Stimulated activated CD4-positive, alpha-beta T cell treated with anti-CD3 and anti-CD28 coated beads, TNF-alpha, amount 100 ng/mL, for 4 hours (primary cell): ENCODE measurements at regions not wholly inside any gene's neighbourhood (a gene's known extent, or its start where the extent isn't known, plus 50 kb on each side); places are given as distances from the start of the nearest gene placed in this dataset.
"Not testable (repeated sequence)": the region's sequence is repeated elsewhere in the genome, so short reads cannot be mapped to it uniquely, and the experiment has no call there.

Experiments used
- DNase-seq, 3 experiments: peaks; one replicate each; pipeline ENCODE4 v3.0.0-alpha.2; 2020; ENCODE audit warnings: low read depth in 3 of 3

GRCh38 chr4:189660722-189661360, 279.8 kb upstream of the FRG1 start:
- no peak for DNase-seq

- DNase-seq = no peak
Observed at GRCh38 chr4:189664693-189665250, 275.9 kb upstream of the FRG1 start.

- not testable (repeated sequence) for DNase-seq
Observed at GRCh38 chr4:189665712-189666305, 274.9 kb upstream of the FRG1 start.

- DNase-seq = not testable (repeated sequence)
Observed at GRCh38 chr4:189667386-189667785, 273.3 kb upstream of the FRG1 start.

- DNase-seq = not testable (repeated sequence)
Observed at GRCh38 chr4:189697675-189698245, 242.9 kb upstream of the FRG1 start.

- DNase-seq = not testable (repeated sequence)
Observed at GRCh38 chr4:189703000-189703399, 237.7 kb upstream of the FRG1 start.

GRCh38 chr4:189706821-189707220, 233.9 kb upstream of the FRG1 start:
- DNase-seq = not testable (repeated sequence)

GRCh38 chr4:189707227-189707626, 233.4 kb upstream of the FRG1 start:
- DNase-seq = not testable (repeated sequence)

- not testable (repeated sequence) for DNase-seq
Observed at GRCh38 chr4:189711956-189712355, 228.7 kb upstream of the FRG1 start.

GRCh38 chr4:189721016-189721993, 219.4 kb upstream of the FRG1 start:
- not testable (repeated sequence) for DNase-seq

GRCh38 chr4:189722324-189723003, 218.2 kb upstream of the FRG1 start:
- not testable (repeated sequence) for DNase-seq

GRCh38 chr4:189727982-189728638, 212.6 kb upstream of the FRG1 start:
- not testable (repeated sequence) for DNase-seq

GRCh38 chr4:189731989-189732388, 208.7 kb upstream of the FRG1 start:
- DNase-seq = not testable (repeated sequence)

GRCh38 chr4:189733507-189733906, 207.2 kb upstream of the FRG1 start:
- not testable (repeated sequence) for DNase-seq

- DNase-seq = not testable (repeated sequence)
Observed at GRCh38 chr4:189734648-189735267, 205.9 kb upstream of the FRG1 start.

GRCh38 chr4:189736656-189737055, 204.0 kb upstream of the FRG1 start:
- not testable (repeated sequence) for DNase-seq

GRCh38 chr4:189740118-189740517, 200.6 kb upstream of the FRG1 start:
- DNase-seq = not testable (repeated sequence)

- no peak for DNase-seq
Observed at GRCh38 chr4:189740873-189741272, 199.8 kb upstream of the FRG1 start.

GRCh38 chr4:189753092-189753491, 187.6 kb upstream of the FRG1 start:
- DNase-seq = not testable (repeated sequence)

GRCh38 chr4:189763583-189763982, 177.1 kb upstream of the FRG1 start:
- DNase-seq = no peak
